ENCODE measurements at regions not wholly inside any gene's neighbourhood (a gene's known extent, or its start where the extent isn't known, plus 50 kb on each side); places are given as distances from the start of the nearest gene placed in this dataset.

GRCh38 chr7:86222806-86223205 is 420.9 kb upstream of the GRM3 start:
- H3K36me3 ChIP-seq, result no peaks in the 10 kb centered on the region
- no peaks in the 10 kb centered on the region for H3K27me3 ChIP-seq
- intact Hi-C loops (cut with DNase I; ENCODE audit: low total_unique reads), result loop anchor here (10.0 kb wide), 1 partner anchor 1422 kb away; no protein-coding TSS in a partner anchor
- no peak for TF ChIP-seq CTCF (IDR thresholded peaks at IDR 0.05)
- TF ChIP-seq POLR2AphosphoS5 (IDR thresholded peaks at IDR 0.05), result no peak
- TF ChIP-seq POLR2A (IDR thresholded peaks at IDR 0.05), result no peak
- no peaks in the 10 kb centered on the region for H3K4me1 ChIP-seq
- H3K27ac ChIP-seq, result no peak overlapping the region
- H3K4me3 ChIP-seq, result no peak overlapping the region
- H3K9me3 ChIP-seq, result peaks cover 0 to 4% of the 10 kb centered on the region in 2 donors
- no peak for DNase-seq (ENCODE audit: low spot score in 2 of 2)

- H3K4me1 ChIP-seq, result no peaks in the 10 kb centered on the region
- TF ChIP-seq CTCF (IDR thresholded peaks at IDR 0.05) (no peak), POLR2A (IDR thresholded peaks at IDR 0.05) (no peak), POLR2AphosphoS5 (IDR thresholded peaks at IDR 0.05) (no peak)
- no peaks in the 10 kb centered on the region for H3K36me3 ChIP-seq
- no peak for DNase-seq (ENCODE audit: low spot score in 2 of 2)
- H3K4me3 ChIP-seq, result no peak overlapping the region
- intact Hi-C loops (cut with DNase I; ENCODE audit: low total_unique reads), result no loop called here
- no peak overlapping the region for H3K27ac ChIP-seq
- no peaks in the 10 kb centered on the region for H3K27me3 ChIP-seq
- H3K9me3 ChIP-seq, result no peaks in the 10 kb centered on the region
These were observed 429.0 kb upstream of the GRM3 start for GRCh38 chr7:86214734-86215133.

- Histone ChIP-seq H3K36me3 (no peaks in the 10 kb centered on the region), H3K27me3 (no peaks in the 10 kb centered on the region), H3K4me1 (no peaks in the 10 kb centered on the region), H3K4me3 (no peak overlapping the region), H3K9me3 (no peaks in the 10 kb centered on the region), H3K27ac (no peak overlapping the region)
- no peak for DNase-seq (ENCODE audit: low spot score in 2 of 2)
- TF ChIP-seq POLR2A (IDR thresholded peaks at IDR 0.05) (no peak), CTCF (IDR thresholded peaks at IDR 0.05) (no peak), POLR2AphosphoS5 (IDR thresholded peaks at IDR 0.05) (no peak)
- intact Hi-C loops (cut with DNase I; ENCODE audit: low total_unique reads), result no loop called here
These were observed 430.7 kb upstream of the GRM3 start for GRCh38 chr7:86212976-86213375.

- no peak overlapping the region for H3K4me3 ChIP-seq
- TF ChIP-seq POLR2A (IDR thresholded peaks at IDR 0.05) (no peak), CTCF (IDR thresholded peaks at IDR 0.05) (no peak), POLR2AphosphoS5 (IDR thresholded peaks at IDR 0.05) (no peak)
- no peaks in the 10 kb centered on the region for H3K4me1 ChIP-seq
- H3K9me3 ChIP-seq, result no peaks in the 10 kb centered on the region
- H3K36me3 ChIP-seq, result no peaks in the 10 kb centered on the region
- intact Hi-C loops (cut with DNase I; ENCODE audit: low total_unique reads), result no loop called here
- no peak for DNase-seq (ENCODE audit: low spot score in 2 of 2)
- no peaks in the 10 kb centered on the region for H3K27me3 ChIP-seq
- no peak overlapping the region for H3K27ac ChIP-seq
These were observed 434.7 kb upstream of the GRM3 start for GRCh38 chr7:86209036-86209435.

GRCh38 chr7:86207740-86208139 is 436.0 kb upstream of the GRM3 start:
- DNase-seq (ENCODE audit: low spot score in 2 of 2), result no peak
- intact Hi-C loops (cut with DNase I; ENCODE audit: low total_unique reads), result no loop called here
- H3K4me1 ChIP-seq, result no peaks in the 10 kb centered on the region
- H3K9me3 ChIP-seq, result peaks cover 2 to 6% of the 10 kb centered on the region in 2 donors
- H3K4me3 ChIP-seq, result no peak overlapping the region
- H3K36me3 ChIP-seq, result no peaks in the 10 kb centered on the region
- TF ChIP-seq POLR2A (IDR thresholded peaks at IDR 0.05), result no peak
- TF ChIP-seq CTCF (IDR thresholded peaks at IDR 0.05), result no peak
- no peak for TF ChIP-seq POLR2AphosphoS5 (IDR thresholded peaks at IDR 0.05)
- no peak overlapping the region for H3K27ac ChIP-seq
- H3K27me3 ChIP-seq, result no peaks in the 10 kb centered on the region

Measured in breast epithelium (tissue), 4 donors.